HEK293 (cell line): ENCODE measurements at regions not wholly inside any gene's neighbourhood (a gene's known extent, or its start where the extent isn't known, plus 50 kb on each side); places are given as distances from the start of the nearest gene placed in this dataset.
"Not testable (repeated sequence)": the region's sequence is repeated elsewhere in the genome, so short reads cannot be mapped to it uniquely, and the experiment has no call there.

ENCODE experiments used
- CTCF ChIA-PET: fragments of 350-600 bp; formaldehyde crosslinking; extraction: SDS; loops from one replicate; lab custom pipeline; 2021; ENCODE audit warnings: antibody characterized with exemption; lab: Yijun Ruan, JAX
- POLR2A ChIA-PET: fragments of 300-600 bp; formaldehyde crosslinking; extraction: SDS; loops from one replicate; lab custom pipeline; 2020; ENCODE audit warnings: antibody characterized with exemption, inconsistent platforms; lab: Yijun Ruan, JAX
- H3K27ac ChIP-seq: fragments of 200-500 bp; sonication (Bioruptor generic); 2 replicates; pipeline ENCODE4 v1.5.1; 2014; ENCODE audit warnings: low read depth, low read length, control low read depth, inconsistent platforms; ENCODE audit errors: extremely low read depth
- H3K36me3 ChIP-seq, 2 experiments: fragments of 200-500 bp in 1 of 2; sonication (Bioruptor generic) in 1 of 2; 1 replicate in 1 of 2; 2 replicates in 1 of 2; pipeline ENCODE4 v1.5.1; 2014 to 2017; ENCODE audit warnings: inconsistent platforms in 2 of 2, low read length in 2 of 2; ENCODE audit not compliant: control insufficient read depth in 2 of 2, insufficient read depth in 1 of 2
- H3K4me1 ChIP-seq: fragments of 200-500 bp; sonication (Bioruptor generic); 2 replicates; pipeline ENCODE4 v1.5.1; 2014; ENCODE audit warnings: mild to moderate bottlenecking, low read length, inconsistent platforms; ENCODE audit not compliant: control insufficient read depth, insufficient read depth
- H3K4me3 ChIP-seq: 2 replicates; pipeline ENCODE4 v1.5.1; 2011; ENCODE audit warnings: low read depth, mild to moderate bottlenecking, control low read depth, low read length, moderate library complexity
- H3K9me3 ChIP-seq: fragments of 200-500 bp; sonication (Bioruptor generic); 2 replicates; pipeline ENCODE4 v1.5.1; 2014; ENCODE audit warnings: low read depth, low read length, inconsistent platforms; ENCODE audit not compliant: control insufficient read depth, insufficient read depth
- ZNF654 ChIP-seq: fragments of 450-650 bp; formaldehyde crosslinking; IDR thresholded peaks from 2 replicates; pipeline ENCODE4 v1.5.1; 2016; ENCODE audit warnings: low read depth, missing biosample characterization, missing genetic modification characterization

DNA sequence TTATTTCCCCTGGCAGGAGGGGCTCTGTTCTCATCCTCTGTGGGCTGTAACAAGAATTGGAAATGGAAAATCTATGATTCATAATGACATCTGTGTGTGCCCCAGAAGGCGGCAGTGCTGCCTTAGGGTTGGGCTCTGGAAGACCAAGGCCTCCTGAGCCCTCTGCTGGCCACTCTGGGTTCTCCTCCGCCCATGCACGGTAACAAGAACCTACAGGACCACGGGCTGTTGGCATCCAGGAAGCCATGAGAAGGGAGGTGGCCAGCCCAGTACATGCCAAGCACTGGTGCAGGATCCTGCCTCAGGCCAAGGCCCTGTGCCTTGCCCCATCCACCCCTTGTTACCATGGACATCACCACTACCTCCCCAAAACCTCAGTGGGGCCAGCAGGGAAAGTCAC lies 454.2 kb downstream of the TP53TG3F start:
- CTCF ChIA-PET, H3K4me3 ChIP-seq, H3K4me1 ChIP-seq, POLR2A ChIA-PET, H3K9me3 ChIP-seq, H3K36me3 ChIP-seq, H3K27ac ChIP-seq: not testable (repeated sequence)
- TF ChIP-seq ZNF654 (tag by site-specific recombination): peak; percentile 12; the same call in 1 of the 2 replicates

DNA sequence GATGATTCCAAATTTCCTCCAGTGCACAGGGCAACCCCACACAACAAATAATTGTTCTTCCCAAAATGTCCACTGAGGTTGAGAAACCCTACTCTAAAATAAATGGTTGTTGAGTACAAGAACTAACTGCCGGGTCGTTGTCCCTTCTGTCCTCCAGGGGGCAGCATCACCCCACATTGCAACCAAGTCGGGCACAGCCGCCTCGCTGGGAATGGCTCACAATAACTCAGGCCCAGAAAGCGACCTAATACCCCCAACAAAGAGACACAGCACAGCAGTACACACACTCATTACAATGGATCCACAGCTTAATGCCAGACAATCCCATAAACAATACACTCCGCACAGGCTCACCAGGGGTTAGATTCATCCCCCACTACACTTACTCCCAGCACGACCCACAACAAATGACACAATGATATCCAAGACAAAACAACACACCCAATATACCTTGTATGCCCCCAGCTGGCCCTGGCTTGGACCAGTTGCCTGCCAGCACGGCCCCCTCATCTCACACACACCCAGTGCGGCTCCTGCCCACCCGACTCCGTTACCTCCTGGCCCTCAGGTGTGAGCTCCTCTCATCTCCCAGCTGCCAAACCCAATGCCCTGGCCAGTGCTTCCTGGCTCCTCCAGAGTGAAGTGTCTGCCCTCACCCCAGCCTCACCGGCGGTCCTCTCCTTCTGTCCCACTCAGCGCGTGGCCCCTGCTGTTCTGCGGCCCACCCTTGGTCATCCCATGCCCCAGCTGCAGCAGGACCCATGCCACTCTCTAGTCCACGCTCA lies 461.5 kb downstream of the TP53TG3F start:
- CTCF ChIA-PET, H3K9me3 ChIP-seq: not testable (repeated sequence)

DNA sequence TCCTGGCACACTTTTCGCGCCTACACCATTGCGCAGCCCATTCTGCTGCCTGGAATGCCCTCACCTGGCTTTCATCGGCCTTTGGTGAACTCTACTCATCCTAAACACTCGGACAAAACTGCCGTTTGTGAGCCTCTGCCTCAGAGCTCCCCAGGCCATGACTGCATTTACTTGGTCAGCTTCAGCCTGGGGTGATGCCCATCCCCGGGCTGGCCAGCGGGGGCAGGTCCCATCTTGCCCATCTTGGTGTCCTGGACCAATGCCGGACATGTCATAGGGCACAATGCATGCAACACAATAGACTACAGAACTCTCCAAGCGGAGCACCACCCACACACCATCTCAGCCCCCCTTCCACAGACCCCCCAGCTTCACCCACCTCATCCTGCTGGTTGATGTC lies 463.5 kb downstream of the TP53TG3F start:
- H3K4me3 ChIP-seq, CTCF ChIA-PET, H3K36me3 ChIP-seq, H3K4me1 ChIP-seq, H3K9me3 ChIP-seq, POLR2A ChIA-PET, H3K27ac ChIP-seq: not testable (repeated sequence)

More for the DNA sequence above, 461.5 kb downstream of the TP53TG3F start:
- H3K4me3 ChIP-seq, H3K36me3 ChIP-seq, POLR2A ChIA-PET, H3K4me1 ChIP-seq, H3K27ac ChIP-seq: not testable (repeated sequence)

DNA sequence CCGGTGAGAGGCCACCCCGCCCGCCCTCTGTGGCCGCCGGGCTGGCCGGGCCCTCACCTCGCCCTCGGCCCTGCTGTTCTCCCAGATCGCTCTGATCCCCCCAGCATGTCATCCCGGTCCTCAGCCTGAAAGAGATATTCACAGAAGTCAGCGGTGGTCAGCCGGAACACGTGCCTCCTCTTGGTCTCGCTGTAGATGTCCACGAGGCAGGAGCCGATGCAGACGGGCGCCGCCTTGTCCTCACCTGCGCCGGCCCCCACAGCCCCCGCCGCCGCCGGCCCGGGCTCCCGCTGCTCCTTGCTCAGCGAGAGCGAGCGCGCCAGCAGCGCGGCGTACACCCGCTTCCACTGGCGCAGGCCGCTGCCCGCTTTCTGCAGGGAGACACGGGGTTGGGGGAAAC lies 468.6 kb downstream of the TP53TG3F start:
- H3K27ac ChIP-seq, H3K4me1 ChIP-seq, POLR2A ChIA-PET, H3K4me3 ChIP-seq, CTCF ChIA-PET, H3K36me3 ChIP-seq, H3K9me3 ChIP-seq: not testable (repeated sequence)

DNA sequence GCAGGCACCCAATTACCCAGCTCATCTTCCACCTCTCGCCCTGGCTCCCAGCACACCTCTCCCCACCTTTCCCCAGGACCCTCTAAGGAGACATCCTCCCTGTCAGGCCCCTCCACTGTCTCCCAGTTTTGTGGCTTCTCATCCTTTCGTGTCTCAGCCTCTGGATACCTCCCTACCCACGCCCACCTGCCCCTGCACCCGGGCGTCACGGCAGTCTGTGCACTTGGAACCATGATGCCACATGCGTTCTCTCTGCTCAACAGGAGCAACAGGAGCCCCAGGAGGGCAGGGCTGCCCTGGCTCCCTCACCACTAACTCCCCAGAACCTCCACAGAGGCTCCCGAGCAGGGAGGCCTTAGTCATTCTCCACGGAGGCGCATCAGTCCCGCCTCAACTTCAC lies 472.8 kb downstream of the TP53TG3F start:
- H3K4me1 ChIP-seq, H3K9me3 ChIP-seq, CTCF ChIA-PET, H3K27ac ChIP-seq, H3K36me3 ChIP-seq, H3K4me3 ChIP-seq, POLR2A ChIA-PET: not testable (repeated sequence)

DNA sequence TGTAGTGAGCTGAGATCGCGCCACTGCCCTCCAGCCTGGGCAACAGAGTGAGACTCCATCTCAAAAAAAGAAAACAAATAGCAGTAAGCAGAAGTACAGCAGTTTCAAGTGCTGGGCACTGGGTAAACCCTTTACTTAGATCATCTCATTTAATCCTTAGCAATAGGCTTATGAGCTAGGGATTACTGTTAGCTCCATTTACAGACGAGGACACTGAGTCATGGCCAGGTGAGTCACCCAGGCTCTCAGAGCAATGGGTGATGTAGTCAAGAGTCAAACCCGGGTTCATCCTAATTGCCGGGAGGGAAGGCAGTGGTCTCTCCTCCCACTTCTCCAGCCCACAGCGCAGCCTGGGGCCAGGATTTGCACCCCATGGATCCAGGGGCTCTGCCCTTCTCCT lies 473.6 kb downstream of the TP53TG3F start:
- H3K4me1 ChIP-seq, H3K27ac ChIP-seq, CTCF ChIA-PET, H3K9me3 ChIP-seq, H3K36me3 ChIP-seq, POLR2A ChIA-PET, H3K4me3 ChIP-seq: not testable (repeated sequence)

DNA sequence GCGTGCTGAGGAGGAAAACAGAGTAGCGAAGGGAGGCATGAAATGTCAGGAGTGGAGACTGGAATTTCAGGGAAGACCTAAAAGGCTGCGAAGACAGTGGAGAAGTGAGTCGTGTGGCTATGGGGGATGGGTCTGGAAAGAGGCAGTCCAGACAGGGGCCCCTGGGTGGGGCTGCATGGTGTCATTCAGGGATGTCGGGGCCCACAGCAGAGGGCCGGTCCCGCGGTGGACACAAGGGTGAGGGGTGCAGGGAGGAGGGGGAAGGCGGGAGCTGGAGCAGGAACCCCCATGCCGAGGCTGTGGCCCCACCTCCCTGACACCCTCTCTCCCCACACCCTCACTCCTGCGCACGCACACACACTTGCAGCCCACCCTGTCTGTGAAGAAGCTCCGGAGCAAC lies 476.4 kb downstream of the TP53TG3F start:
- H3K27ac ChIP-seq, POLR2A ChIA-PET, H3K36me3 ChIP-seq, CTCF ChIA-PET, H3K4me1 ChIP-seq, H3K4me3 ChIP-seq, H3K9me3 ChIP-seq: not testable (repeated sequence)

DNA sequence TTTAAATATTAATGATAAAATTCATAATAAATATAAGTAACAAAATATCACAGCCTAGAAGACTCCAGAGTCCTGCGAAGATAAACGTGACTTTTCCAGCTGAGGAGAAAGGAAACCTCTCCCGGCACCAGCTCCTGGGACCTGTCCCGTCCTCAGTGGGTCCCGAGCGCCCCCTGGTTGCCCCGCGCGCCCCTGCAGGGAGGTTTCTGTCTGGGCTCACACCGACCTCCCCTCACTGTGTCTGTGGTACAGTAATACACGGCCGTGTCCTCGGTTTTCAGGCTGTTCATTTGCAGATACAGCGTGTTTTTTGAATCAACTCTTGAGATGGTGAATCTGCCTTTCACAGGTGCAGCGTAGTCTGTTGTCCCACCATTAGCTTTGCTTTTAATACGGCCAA lies 478.7 kb downstream of the TP53TG3F start:
- POLR2A ChIA-PET, H3K4me1 ChIP-seq, H3K36me3 ChIP-seq, H3K9me3 ChIP-seq, H3K4me3 ChIP-seq, H3K27ac ChIP-seq: not testable (repeated sequence)
- CTCF ChIA-PET: interaction anchor here (0.8 kb wide), 1 partner anchor 190 kb away, joined by 3 read pairs; no protein-coding TSS in a partner anchor

DNA sequence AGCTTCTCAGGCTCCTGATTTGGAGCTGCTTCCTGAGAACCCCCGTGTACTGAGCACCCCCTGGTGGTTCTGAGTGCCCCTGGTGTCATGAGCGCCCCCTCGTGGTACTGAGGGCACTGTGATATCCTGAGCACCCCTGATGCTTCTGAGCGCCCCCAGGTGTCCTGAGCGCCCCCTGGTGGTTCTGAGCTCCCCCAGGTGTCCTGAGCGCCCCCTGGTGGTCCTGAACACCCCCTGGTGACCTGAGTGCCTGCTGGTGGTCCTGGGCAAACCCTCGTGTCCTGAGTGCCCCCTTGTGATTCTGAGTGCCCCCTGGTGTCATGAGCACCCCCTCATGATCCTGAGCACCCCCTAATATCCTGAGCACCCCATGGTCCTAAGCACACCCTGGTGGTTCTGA lies 502.1 kb downstream of the TP53TG3F start:
- H3K4me1 ChIP-seq, POLR2A ChIA-PET, H3K36me3 ChIP-seq, H3K9me3 ChIP-seq, H3K27ac ChIP-seq, H3K4me3 ChIP-seq: not testable (repeated sequence)
- CTCF ChIA-PET: interaction anchor here (0.6 kb wide), 2 partner anchors 269 to 1054 kb away, joined by 3 read pairs; no protein-coding TSS in a partner anchor

DNA sequence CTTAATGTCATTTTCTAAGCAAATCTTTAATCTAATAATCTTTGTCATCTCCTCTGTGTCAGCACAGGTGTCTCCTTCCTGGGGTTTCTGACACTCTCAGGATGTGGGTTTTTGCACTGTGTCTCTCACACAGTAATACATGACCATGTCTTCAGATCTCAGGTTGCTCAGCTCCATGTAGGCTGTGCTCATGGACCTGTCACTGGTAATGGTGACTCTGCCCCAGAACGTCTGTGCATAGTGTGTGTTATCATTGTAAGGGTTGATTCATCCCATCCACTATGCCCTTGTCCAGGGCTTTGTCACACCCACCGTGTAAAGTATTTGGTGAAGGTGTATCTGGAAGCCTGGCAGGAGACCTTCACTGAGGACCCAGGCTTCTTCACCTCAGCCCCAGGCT lies 506.1 kb downstream of the TP53TG3F start:
- H3K4me1 ChIP-seq, H3K36me3 ChIP-seq, POLR2A ChIA-PET, H3K27ac ChIP-seq, H3K9me3 ChIP-seq, CTCF ChIA-PET, H3K4me3 ChIP-seq: not testable (repeated sequence)

DNA sequence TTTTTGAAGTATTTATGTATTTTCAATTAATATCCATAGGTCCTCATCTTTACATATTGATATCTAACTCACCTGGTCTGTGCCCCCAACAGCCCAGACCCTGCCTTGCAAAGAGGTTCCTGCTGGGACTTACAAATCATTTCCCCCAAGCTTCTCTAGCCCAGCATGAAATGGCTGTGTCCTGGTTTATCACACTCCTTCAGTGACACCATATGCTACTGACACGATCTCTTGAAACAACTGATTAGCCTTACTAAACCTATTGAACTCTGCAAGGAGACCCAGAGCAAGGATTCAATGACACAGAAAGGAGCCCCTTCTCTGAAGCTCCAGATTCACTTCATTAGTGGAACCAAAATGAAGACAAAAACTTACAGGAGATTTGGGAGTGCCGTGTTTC lies 507.4 kb downstream of the TP53TG3F start:
- H3K36me3 ChIP-seq, H3K4me1 ChIP-seq, POLR2A ChIA-PET, H3K27ac ChIP-seq, CTCF ChIA-PET, H3K9me3 ChIP-seq, H3K4me3 ChIP-seq: not testable (repeated sequence)
